ENCODE measurements at regions not wholly inside any gene's neighbourhood (a gene's known extent, or its start where the extent isn't known, plus 50 kb on each side); places are given as distances from the start of the nearest gene placed in this dataset.

DNA sequence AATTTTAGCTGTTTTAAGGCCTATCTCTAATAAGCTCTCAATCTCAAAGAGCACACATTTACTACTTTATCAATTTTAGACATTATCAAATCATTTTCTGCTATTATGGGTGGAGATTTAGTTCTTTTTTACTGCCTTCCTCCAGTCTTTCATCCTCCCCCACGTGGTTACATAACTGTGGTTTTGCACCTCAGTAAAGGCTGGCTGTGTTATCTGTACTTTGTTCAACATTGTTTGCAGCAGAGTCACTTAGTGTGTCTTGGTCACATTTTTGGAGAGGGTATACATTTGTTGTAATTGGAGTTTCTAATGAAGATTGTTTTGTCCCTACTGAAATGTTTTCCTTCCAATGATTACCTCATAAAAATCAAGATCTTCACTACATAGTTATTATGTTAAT lies 549.6 kb upstream of the CELF4 start:
- DNase-seq (ENCODE audit: extremely low spot score), result no peak
- TF ChIP-seq SP1 (IDR thresholded peaks at IDR 0.05) (no peak), HDGF (IDR thresholded peaks at IDR 0.05; ENCODE audit: borderline replicate concordance) (no peak), SUZ12 (IDR thresholded peaks at IDR 0.05) (no peak), ZNF384 (IDR thresholded peaks at IDR 0.05) (no peak), TARDBP (IDR thresholded peaks at IDR 0.05) (no peak), NFRKB (IDR thresholded peaks at IDR 0.05) (no peak), FOXK2 (IDR thresholded peaks at IDR 0.05) (no peak), FOXA1 (IDR thresholded peaks at IDR 0.05) (no peak), L3MBTL2 (conservative IDR thresholded peaks at IDR 0.05) (no peak), LEF1 (IDR thresholded peaks at IDR 0.05; ENCODE audit: borderline replicate concordance) (no peak), PKNOX1 (IDR thresholded peaks at IDR 0.05) (no peak), ARNT (IDR thresholded peaks at IDR 0.05) (no peak)
- CTCF ChIA-PET, result no interaction called here
- POLR2A ChIA-PET, result no interaction called here

DNA sequence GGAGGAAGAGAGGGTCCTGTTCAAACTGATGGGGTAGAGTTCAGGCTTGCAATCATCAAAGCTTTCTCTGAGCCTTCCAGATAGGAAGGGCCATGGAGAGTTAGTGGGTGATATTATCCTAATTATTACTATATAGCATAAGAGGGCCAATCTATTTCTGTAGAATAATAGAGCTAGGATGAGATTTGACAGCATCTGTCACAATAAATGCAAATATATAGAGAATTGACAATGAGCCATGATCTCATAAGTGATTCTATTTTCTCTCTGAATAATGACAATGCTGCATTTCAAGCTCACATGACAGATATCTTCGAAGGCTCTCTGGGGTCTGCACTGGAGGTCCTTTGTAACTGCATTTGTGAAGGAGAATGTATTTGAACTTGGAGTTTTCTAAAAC lies 521.9 kb upstream of the CELF4 start:
- TF ChIP-seq FOXA1 (IDR thresholded peaks at IDR 0.05) (no peak), L3MBTL2 (conservative IDR thresholded peaks at IDR 0.05) (no peak), FOXK2 (IDR thresholded peaks at IDR 0.05) (no peak), TARDBP (IDR thresholded peaks at IDR 0.05) (no peak), ARNT (IDR thresholded peaks at IDR 0.05) (no peak), SP1 (IDR thresholded peaks at IDR 0.05) (no peak), CTBP1 (IDR thresholded peaks at IDR 0.05; ENCODE audit: borderline replicate concordance) (no peak), BHLHE40 (IDR thresholded peaks at IDR 0.05; ENCODE audit: borderline replicate concordance) (no peak), FOXM1 (IDR thresholded peaks at IDR 0.05; ENCODE audit: borderline replicate concordance) (no peak), LEF1 (IDR thresholded peaks at IDR 0.05; ENCODE audit: borderline replicate concordance) (no peak), SUZ12 (IDR thresholded peaks at IDR 0.05) (no peak), HDGF (IDR thresholded peaks at IDR 0.05; ENCODE audit: borderline replicate concordance) (no peak), ZNF384 (IDR thresholded peaks at IDR 0.05) (no peak), PKNOX1 (IDR thresholded peaks at IDR 0.05) (no peak), ELF4 (IDR thresholded peaks at IDR 0.05) (no peak), NFRKB (IDR thresholded peaks at IDR 0.05) (no peak)
- CTCF ChIA-PET, result no interaction called here
- POLR2A ChIA-PET, result no interaction called here
- no peak for DNase-seq (ENCODE audit: extremely low spot score)

GRCh38 chr18:38081516-38081915 lies 515.9 kb upstream of the CELF4 start:
- no peak for TF ChIP-seq BHLHE40 (IDR thresholded peaks at IDR 0.05; ENCODE audit: borderline replicate concordance)
- no peak for TF ChIP-seq SUZ12 (IDR thresholded peaks at IDR 0.05)
- TF ChIP-seq ARNT (IDR thresholded peaks at IDR 0.05), result no peak
- no peak for TF ChIP-seq SP1 (IDR thresholded peaks at IDR 0.05)
- no peak for TF ChIP-seq FOXA1 (IDR thresholded peaks at IDR 0.05)
- TF ChIP-seq PKNOX1 (IDR thresholded peaks at IDR 0.05), result no peak
- ChIA-PET POLR2A (no interaction called here), CTCF (no interaction called here)
- no peak for DNase-seq (ENCODE audit: extremely low spot score)

DNA sequence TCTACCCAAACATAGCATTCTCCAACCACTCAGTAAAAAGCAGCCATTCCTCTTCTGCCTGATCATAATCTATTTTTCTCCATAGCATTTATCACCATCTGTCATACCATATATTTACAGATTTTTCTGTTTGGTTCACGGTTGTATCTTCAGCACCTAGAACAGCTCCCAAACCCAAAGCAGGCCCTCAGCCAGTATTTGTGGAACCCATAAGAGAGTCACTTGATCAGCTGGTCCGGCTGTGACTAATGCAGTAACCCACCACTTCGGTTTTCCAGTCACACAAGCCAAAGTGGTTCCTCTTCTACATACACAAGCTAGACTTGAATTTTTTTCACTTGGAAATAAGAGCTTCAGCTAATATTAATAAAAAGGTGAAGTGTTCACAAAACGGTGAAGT lies 511.6 kb upstream of the CELF4 start:
- no peak for DNase-seq (ENCODE audit: extremely low spot score)
- ChIA-PET CTCF (interaction anchor here (0.6 kb wide), 2 partner anchors 11 to 89 kb away, joined by 3 read pairs; no protein-coding TSS in a partner anchor), POLR2A (no interaction called here)
- TF ChIP-seq TARDBP (IDR thresholded peaks at IDR 0.05) (no peak), HDGF (IDR thresholded peaks at IDR 0.05; ENCODE audit: borderline replicate concordance) (no peak), L3MBTL2 (conservative IDR thresholded peaks at IDR 0.05) (no peak), SUZ12 (IDR thresholded peaks at IDR 0.05) (no peak), PKNOX1 (IDR thresholded peaks at IDR 0.05) (no peak), ELF4 (IDR thresholded peaks at IDR 0.05) (no peak), FOXM1 (IDR thresholded peaks at IDR 0.05; ENCODE audit: borderline replicate concordance) (no peak), BHLHE40 (IDR thresholded peaks at IDR 0.05; ENCODE audit: borderline replicate concordance) (no peak), ZNF384 (IDR thresholded peaks at IDR 0.05) (no peak), FOXK2 (IDR thresholded peaks at IDR 0.05) (no peak), ARNT (IDR thresholded peaks at IDR 0.05) (no peak)

DNA sequence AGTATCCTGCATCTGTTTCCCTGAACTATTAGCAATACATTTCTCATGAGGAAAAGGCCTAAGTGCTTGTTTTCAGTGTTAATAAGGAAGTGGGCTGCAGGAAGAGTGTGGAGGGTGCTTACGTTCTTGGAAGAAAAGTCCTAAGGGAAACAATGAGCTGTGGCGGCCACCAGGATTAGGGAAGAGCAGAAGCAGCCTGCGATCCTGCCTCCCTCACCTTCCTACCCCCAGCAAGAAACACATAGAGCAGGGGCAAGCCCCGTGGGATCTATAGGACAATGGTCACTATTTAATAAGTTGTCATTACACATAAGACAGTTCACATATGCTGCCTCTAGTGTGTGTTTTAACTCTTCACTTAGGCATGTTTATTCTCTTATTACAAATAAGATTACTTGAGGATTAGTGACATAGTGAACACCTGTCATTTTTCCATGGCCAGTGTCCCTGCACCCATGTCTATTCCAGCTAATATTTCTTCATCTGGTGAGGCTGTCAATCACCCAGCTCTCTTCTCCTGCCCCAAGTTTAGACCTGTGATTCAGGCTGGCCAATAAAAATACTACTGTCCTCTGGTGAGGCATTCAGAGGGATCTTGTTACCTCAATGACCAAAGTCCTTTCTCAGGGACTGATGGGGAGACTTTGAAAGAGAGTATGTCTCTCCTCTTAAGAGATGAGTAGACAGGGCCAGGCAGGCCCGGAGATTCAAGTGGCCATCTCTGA lies 510.9 kb upstream of the CELF4 start:
- TF ChIP-seq FOXK2 (IDR thresholded peaks at IDR 0.05), result no peak
- TF ChIP-seq SP1 (IDR thresholded peaks at IDR 0.05), result no peak
- no peak for TF ChIP-seq LEF1 (IDR thresholded peaks at IDR 0.05; ENCODE audit: borderline replicate concordance)
- no peak for TF ChIP-seq FOXA1 (IDR thresholded peaks at IDR 0.05)
- TF ChIP-seq FOXM1 (IDR thresholded peaks at IDR 0.05; ENCODE audit: borderline replicate concordance), result no peak
- TF ChIP-seq CTBP1 (IDR thresholded peaks at IDR 0.05; ENCODE audit: borderline replicate concordance), result no peak
- TF ChIP-seq ARNT (IDR thresholded peaks at IDR 0.05), result no peak
- TF ChIP-seq PKNOX1 (IDR thresholded peaks at IDR 0.05), result no peak
- TF ChIP-seq HDGF (IDR thresholded peaks at IDR 0.05; ENCODE audit: borderline replicate concordance), result no peak
- no peak for TF ChIP-seq SUZ12 (IDR thresholded peaks at IDR 0.05)
- TF ChIP-seq BHLHE40 (IDR thresholded peaks at IDR 0.05; ENCODE audit: borderline replicate concordance), result no peak
- no peak for TF ChIP-seq ZNF384 (IDR thresholded peaks at IDR 0.05)
- no peak for TF ChIP-seq NFRKB (IDR thresholded peaks at IDR 0.05)
- ChIA-PET CTCF (no interaction called here), POLR2A (no interaction called here)
- no peak for DNase-seq (ENCODE audit: extremely low spot score)

All from HEK293T (cell line).